ENCODE measurements at regions not wholly inside any gene's neighbourhood (a gene's known extent, or its start where the extent isn't known, plus 50 kb on each side); places are given as distances from the start of the nearest gene placed in this dataset.

- DNase-seq (ENCODE audit: low read depth): no peak
- no peak overlapping the region for H3K4me3 ChIP-seq (ENCODE audit: low read depth, low read length)
- TF ChIP-seq MYC (IDR thresholded peaks at IDR 0.05; ENCODE audit: low read depth, low read length) (no peak), POLR2A (IDR thresholded peaks at IDR 0.05; ENCODE audit: extremely low read depth, insufficient read length) (no peak), MAX (IDR thresholded peaks at IDR 0.05; ENCODE audit: low read depth, low read length) (no peak), CTCF (IDR thresholded peaks at IDR 0.05; ENCODE audit: low read depth, low read length) (no peak)
Observed at GRCh38 chr19:16016226-16017137, 59.8 kb upstream of the TPM4 start.

- DNase-seq (ENCODE audit: low read depth): no peak
- TF ChIP-seq CTCF (IDR thresholded peaks at IDR 0.05; ENCODE audit: low read depth, low read length) (no peak), POLR2A (IDR thresholded peaks at IDR 0.05; ENCODE audit: extremely low read depth, insufficient read length) (no peak), MAX (IDR thresholded peaks at IDR 0.05; ENCODE audit: low read depth, low read length) (no peak), MYC (IDR thresholded peaks at IDR 0.05; ENCODE audit: low read depth, low read length) (no peak)
- H3K4me3 ChIP-seq (ENCODE audit: low read depth, low read length): no peak overlapping the region
Observed at GRCh38 chr19:16017138-16017490, 59.2 kb upstream of the TPM4 start.

- TF ChIP-seq CTCF (IDR thresholded peaks at IDR 0.05; ENCODE audit: low read depth, low read length) (no peak), MAX (IDR thresholded peaks at IDR 0.05; ENCODE audit: low read depth, low read length) (no peak), POLR2A (IDR thresholded peaks at IDR 0.05; ENCODE audit: extremely low read depth, insufficient read length) (no peak), MYC (IDR thresholded peaks at IDR 0.05; ENCODE audit: low read depth, low read length) (no peak)
- no peak overlapping the region for H3K4me3 ChIP-seq (ENCODE audit: low read depth, low read length)
- DNase-seq (ENCODE audit: low read depth): no peak
Observed at GRCh38 chr19:16018106-16018755, 58.1 kb upstream of the TPM4 start.

- H3K4me3 ChIP-seq (ENCODE audit: low read depth, low read length): no peak overlapping the region
- DNase-seq (ENCODE audit: low read depth): no peak
- TF ChIP-seq CTCF (IDR thresholded peaks at IDR 0.05; ENCODE audit: low read depth, low read length): no peak
- TF ChIP-seq POLR2A (IDR thresholded peaks at IDR 0.05; ENCODE audit: extremely low read depth, insufficient read length): no peak
- no peak for TF ChIP-seq MYC (IDR thresholded peaks at IDR 0.05; ENCODE audit: low read depth, low read length)
- no peak for TF ChIP-seq MAX (IDR thresholded peaks at IDR 0.05; ENCODE audit: low read depth, low read length)
Observed at GRCh38 chr19:16018801-16019551, 57.3 kb upstream of the TPM4 start.

GRCh38 chr19:16019691-16020448 is 56.4 kb upstream of the TPM4 start:
- no peak overlapping the region for H3K4me3 ChIP-seq (ENCODE audit: low read depth, low read length)
- TF ChIP-seq MAX (IDR thresholded peaks at IDR 0.05; ENCODE audit: low read depth, low read length) (no peak), POLR2A (IDR thresholded peaks at IDR 0.05; ENCODE audit: extremely low read depth, insufficient read length) (no peak), CTCF (IDR thresholded peaks at IDR 0.05; ENCODE audit: low read depth, low read length) (no peak), MYC (IDR thresholded peaks at IDR 0.05; ENCODE audit: low read depth, low read length) (no peak)
- no peak for DNase-seq (ENCODE audit: low read depth)

Data from NB4 (cell line).